ENCODE measurements at regions not wholly inside any gene's neighbourhood (a gene's known extent, or its start where the extent isn't known, plus 50 kb on each side); places are given as distances from the start of the nearest gene placed in this dataset.

DNA sequence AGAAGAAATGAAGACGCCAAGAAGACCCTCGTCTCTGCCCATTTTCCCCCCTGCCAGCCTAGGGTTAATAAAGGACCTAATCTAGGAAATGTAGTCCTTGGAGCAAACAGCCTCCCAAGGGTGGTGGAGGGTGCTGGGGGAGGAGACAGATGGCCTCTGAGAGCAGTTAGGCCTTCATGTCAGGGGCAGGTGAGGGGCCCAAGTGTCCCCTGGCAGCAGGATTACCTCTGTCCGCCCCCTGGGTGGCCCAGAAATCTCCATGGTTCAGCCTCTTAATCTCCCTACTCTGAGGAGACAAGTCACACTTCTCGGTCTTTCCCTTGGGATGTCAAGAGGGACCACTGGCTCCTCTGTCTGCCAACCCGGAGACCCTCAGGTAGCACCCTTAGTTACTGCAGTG lies 365.4 kb upstream of the TNRC6C start:
- no peak for DNase-seq

DNA sequence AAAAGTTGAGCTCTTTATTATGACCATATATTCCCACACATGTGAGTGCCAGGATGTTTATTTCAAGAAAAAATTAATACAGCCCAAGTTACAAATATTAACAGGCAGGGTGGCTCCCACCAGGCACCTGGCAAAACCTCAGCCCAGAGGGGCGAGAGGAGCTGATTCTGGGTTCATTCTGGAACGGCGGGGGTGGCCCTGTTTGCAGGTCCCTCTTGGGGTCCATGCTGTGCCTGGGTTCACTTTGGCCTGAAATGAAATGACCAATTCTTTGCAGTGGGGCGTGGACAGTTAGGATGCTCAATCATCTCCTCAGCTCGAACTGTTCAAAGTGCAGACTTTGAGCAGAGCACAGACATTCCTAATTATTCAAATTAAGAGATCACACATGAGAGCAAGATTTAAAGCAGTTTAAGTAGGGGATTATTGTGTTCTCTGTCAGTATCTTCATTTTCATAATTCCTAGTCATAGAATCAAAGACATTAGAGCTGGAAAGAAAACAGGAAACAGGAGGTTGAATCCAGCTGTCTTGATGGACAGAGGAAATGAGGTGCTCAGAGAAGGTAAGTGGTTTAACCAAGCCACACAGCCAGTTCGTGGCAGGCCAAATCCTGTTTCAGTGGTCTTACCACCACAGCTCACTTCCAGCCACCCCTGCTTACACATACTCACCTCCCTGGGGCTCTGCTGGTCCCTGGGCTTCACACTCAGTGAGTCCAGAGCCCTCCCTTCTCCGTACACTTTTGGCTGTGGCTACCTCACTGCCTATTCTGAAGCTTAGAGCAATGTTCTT lies 363.9 kb upstream of the TNRC6C start:
- DNase-seq: no peak

GRCh38 chr17:77596491-77597417 lies 361.7 kb upstream of the TNRC6C start:
- DNase-seq: no peak

GRCh38 chr17:77597418-77598240 lies 360.9 kb upstream of the TNRC6C start:
- DNase-seq: no peak

- DNase-seq: no peak
Measured at GRCh38 chr17:77598241-77598620, 360.3 kb upstream of the TNRC6C start.

DNA sequence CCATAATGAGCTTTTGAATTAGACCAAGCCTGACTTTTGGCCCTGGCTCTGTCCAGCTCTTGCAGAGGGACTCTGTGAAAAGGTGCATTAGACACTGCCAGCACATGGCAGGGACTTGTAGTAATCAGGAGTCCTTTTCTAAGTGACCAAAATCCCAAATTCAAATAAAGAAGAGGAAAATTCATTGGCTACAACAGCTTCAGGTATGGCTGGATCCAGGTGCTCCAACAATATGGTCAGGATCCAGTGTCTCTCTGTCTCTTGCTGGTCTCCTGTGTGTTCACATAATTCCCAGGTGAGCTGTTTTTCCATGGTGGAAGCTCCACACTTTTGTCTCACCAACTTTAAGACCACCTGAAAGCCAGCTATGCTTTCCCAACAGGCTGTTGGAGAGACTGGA lies 358.8 kb upstream of the TNRC6C start:
- no peak for DNase-seq

GRCh38 chr17:77600346-77600745 lies 358.2 kb upstream of the TNRC6C start:
- DNase-seq: no peak

- no peak for DNase-seq
Measured at GRCh38 chr17:77601054-77601979, 357.2 kb upstream of the TNRC6C start.

DNA sequence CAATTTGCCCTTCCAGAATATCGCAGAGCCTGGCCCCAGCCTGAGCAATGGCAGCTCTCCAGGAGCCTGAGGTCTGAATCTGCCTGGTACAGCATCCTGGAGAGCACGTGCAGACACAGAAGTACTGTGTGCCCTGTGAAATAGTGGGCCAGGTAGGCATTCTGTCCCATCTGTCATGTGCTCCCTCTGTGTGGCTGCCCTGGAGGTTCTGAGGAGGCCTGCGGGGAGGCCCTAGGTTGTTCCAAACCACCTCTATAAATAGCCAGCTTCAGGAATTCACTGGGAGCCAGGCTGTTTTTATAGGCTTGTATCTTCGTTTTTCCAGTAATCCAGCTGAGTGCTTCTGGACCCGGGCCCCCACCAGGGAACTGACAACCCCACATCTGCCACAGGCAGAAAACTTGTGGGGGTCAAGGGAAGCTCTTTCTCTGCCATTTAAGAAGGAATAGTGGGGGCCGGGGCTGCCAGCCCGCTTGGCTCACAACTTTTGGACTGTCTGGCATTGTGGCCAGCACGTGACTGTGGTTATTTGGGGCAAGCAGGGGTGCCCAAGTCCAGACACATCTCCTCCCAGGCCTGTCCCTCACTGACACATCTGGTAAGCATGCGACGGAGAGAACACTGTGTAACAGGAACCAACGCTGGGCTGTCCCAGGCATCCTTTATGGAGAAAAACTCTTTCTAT lies 356.3 kb upstream of the TNRC6C start:
- DNase-seq: no peak

GRCh38 chr17:77602883-77603640 lies 355.4 kb upstream of the TNRC6C start:
- DNase-seq: no peak

DNA sequence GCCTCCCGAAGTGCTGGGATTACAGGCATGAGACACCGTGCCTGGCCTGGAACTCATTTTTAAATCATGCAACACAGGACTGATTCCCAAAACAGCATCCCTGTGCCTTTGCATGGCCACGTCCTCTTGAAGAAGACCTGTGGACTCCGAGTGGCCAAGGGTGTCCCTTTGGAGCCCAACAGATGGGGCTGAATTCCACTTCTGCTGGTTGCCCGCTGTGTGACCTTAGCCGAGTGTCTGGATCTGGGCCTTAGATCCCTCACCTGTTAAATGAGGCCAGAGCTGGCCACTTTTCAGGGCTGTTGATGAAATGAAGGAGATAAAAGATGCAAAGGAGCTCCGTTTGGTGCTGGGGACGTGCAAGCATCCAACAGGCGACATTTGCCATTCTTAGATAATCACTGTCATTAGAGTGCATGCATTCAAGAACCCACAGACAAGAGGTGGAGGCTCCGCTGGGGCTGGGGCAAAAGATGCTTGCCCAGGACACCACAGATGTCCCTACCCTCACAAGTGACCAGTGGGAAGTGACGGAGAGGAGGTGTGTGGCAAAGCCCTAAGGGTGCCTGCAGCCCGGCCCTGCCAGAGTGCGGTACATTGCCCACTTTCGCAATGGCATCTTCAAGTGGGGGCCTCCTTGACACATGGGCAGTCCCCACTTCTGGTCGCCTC lies 354.1 kb upstream of the TNRC6C start:
- DNase-seq: no peak

DNA sequence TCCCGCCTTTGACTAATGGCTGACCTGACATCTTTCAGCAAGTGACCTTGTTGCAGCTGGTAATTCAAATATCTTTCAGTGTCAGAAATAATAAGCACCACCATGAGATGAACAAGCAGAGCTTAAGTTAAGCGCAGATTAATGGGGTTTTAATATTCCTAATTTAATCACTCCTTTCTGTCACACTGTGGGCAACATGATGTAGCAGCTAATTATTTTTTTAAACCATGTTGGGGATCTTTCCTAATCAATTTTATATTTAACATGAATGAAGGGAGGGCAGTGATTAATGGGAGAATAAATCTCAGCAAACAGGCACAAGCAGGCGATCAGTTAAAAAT lies 353.6 kb upstream of the TNRC6C start:
- DNase-seq: no peak

DNA sequence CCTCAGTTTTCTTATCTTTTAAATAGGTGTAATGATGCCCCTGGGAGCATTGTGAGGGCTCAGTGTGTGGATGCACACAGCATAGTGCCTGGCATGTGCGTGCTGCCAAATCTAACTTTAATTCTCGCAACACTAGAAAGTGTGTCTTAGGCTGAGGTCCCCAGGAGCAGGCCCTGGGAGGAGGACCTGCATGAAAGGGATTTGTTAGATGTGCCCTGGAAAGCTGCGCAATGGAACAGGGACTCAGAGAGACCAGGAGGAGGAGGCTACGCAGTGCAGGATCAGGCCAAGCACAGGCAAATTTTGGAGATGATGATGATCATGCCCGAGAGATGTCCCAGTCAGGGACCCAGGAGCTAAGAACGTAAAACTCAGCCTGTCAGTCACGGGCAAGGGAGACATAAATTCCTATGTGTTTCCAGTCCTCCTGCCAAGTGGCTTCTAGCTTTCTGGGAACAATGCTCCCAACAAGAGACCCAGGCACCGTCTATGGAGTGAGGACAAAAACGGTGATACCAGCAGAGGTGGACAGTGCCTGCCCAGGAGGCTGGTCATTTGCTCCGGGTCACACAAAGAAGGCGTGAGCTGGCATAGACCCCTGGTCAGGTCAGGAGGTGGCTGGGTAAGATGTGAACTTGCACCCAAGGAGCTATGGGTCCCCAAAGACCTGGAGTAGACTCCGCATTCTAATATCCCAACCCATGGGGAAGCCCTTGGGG lies 352.2 kb upstream of the TNRC6C start:
- no peak for DNase-seq

GRCh38 chr17:77606865-77607210 lies 351.7 kb upstream of the TNRC6C start:
- DNase-seq: no peak

- DNase-seq: no peak
Measured at GRCh38 chr17:77607606-77608005, 350.9 kb upstream of the TNRC6C start.

DNA sequence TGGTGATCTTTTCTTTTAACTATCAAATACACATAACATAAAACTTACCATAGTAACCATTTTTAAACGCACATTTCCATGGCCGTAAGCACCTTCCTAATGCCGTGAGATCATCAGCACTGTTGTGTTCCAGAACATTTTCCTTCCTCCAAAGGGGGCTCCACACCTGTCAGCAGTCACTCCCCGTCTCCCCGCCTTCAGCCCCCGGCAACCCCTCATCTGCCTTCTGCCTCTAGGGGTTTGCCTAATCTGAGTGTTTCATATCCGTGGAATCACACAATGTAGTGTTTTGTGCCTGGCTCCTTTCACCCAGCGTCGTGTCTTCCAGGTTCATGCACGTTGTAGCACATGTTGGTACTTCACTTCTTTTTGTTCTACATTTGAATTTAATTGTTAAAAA lies 350.1 kb upstream of the TNRC6C start:
- DNase-seq: no peak

DNA sequence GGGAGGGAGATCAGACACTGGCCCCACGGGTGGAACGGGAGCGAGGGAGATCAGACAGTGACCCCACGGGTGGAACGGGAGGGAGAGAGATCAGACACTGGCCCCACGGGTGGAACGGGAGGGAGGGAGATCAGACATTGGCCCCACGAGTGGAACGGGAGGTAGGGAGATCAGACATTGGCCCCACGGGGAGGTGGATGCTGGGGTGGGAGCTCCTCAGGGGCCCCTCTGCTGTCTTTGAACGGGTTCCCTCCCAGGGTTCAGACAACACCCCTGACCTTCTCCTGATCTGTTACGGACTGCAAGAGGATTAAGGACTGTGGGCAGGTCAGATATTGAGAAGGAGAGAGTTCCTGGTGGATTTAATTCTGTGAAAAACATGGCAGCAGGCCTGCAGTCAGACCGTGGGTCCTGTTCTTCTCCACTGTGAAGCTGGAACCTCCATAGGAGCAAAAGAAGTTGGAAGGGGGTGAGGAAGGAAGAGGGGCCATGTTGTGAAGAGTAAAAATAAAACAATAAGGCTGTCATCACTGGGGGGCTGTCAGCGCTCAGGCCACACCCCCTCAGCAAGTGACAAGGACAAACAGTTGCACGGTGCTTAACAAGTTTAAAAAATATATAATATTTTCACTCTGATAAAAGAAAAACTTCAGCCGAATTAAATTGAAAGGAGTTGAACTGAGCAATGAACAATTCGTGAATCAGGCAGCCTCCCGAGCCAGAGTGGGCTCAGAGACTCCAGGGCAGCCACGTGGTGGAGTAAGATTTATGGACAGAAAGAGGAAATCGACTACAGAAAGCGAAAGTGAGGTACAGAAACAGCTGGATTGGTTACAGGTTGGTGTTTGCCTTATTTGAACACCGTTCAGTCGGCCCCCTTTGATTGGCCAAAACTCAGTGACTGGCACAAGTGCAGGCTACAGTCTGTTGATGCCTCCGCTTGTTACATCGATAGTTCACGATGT lies 348.7 kb upstream of the TNRC6C start:
- no peak for DNase-seq

GRCh38 chr17:77610518-77610893 lies 348.0 kb upstream of the TNRC6C start:
- DNase-seq: no peak

Data from NCI-H226 (cell line).